ENCODE measurements at regions not wholly inside any gene's neighbourhood (a gene's known extent, or its start where the extent isn't known, plus 50 kb on each side); places are given as distances from the start of the nearest gene placed in this dataset.

GRCh38 chr10:52688899-52689298, 83.7 kb downstream of the MBL2 start:
- DNase-seq, result no peak
- intact Hi-C loops (cut with DNase I, micrococcal nuclease), result no loop called here
- no peak for TF ChIP-seq CTCF (IDR thresholded peaks at IDR 0.05)

GRCh38 chr10:52696232-52696631, 76.4 kb downstream of the MBL2 start:
- Histone ChIP-seq H3K27me3 (ENCODE audit: control insufficient read depth in 1 of 2, insufficient read depth in 2 of 2, low read length in 2 of 2) (no peaks in the 10 kb centered on the region), H3K36me3 (ENCODE audit: insufficient read depth, low read length) (no peaks in the 10 kb centered on the region), H3K9me3 (ENCODE audit: control insufficient read depth in 1 of 2, insufficient read depth in 1 of 2, low read length in 2 of 2) (peaks cover 0 to 9% of the 10 kb centered on the region in 2 experiments), H3K4me3 (ENCODE audit: low read length) (no peak overlapping the region), H3K27ac (ENCODE audit: low read depth in 1 of 2, low read length in 2 of 2) (no peak overlapping the region), H3K4me1 (ENCODE audit: insufficient read depth, low read length) (no peaks in the 10 kb centered on the region)
- Mint-ChIP-seq H3K27me3 (no peaks in the 10 kb centered on the region), H3K4me1 (ENCODE audit: low read depth) (no peaks in the 10 kb centered on the region), H3K4me3 (no peak overlapping the region), H3K27ac (no peak overlapping the region), H3K36me3 (ENCODE audit: low read depth) (no peaks in the 10 kb centered on the region), H3K9me3 (peaks cover 3% of the 10 kb centered on the region)
- DNase-seq, result no peak
- POLR2A ChIA-PET, result no interaction called here
- ATAC-seq (ENCODE audit: poor library complexity), result no peak
- no peak for TF ChIP-seq CTCF (IDR thresholded peaks at IDR 0.05)
- intact Hi-C loops (cut with DNase I, micrococcal nuclease), result no loop called here
- CTCF ChIA-PET, result no interaction called here

More at GRCh38 chr10:52688899-52689298, 83.7 kb downstream of the MBL2 start:
- peaks cover 11% of the 10 kb centered on the region for H3K9me3 Mint-ChIP-seq
- H3K27me3 Mint-ChIP-seq, result no peaks in the 10 kb centered on the region
- no peak overlapping the region for H3K27ac Mint-ChIP-seq
- H3K9me3 ChIP-seq (ENCODE audit: control insufficient read depth in 1 of 2, insufficient read depth in 1 of 2, low read length in 2 of 2), result peaks cover 0 to 8% of the 10 kb centered on the region in 2 experiments
- no peaks in the 10 kb centered on the region for H3K36me3 Mint-ChIP-seq (ENCODE audit: low read depth)
- no peak overlapping the region for H3K4me3 ChIP-seq (ENCODE audit: low read length)
- ChIA-PET CTCF (no interaction called here), POLR2A (no interaction called here)
- no peaks in the 10 kb centered on the region for H3K36me3 ChIP-seq (ENCODE audit: insufficient read depth, low read length)
- ATAC-seq (ENCODE audit: poor library complexity), result no peak
- H3K4me1 ChIP-seq (ENCODE audit: insufficient read depth, low read length), result no peaks in the 10 kb centered on the region
- H3K27me3 ChIP-seq (ENCODE audit: control insufficient read depth in 1 of 2, insufficient read depth in 2 of 2, low read length in 2 of 2), result no peaks in the 10 kb centered on the region
- no peak overlapping the region for H3K27ac ChIP-seq (ENCODE audit: low read depth in 1 of 2, low read length in 2 of 2)
- no peaks in the 10 kb centered on the region for H3K4me1 Mint-ChIP-seq (ENCODE audit: low read depth)
- no peak overlapping the region for H3K4me3 Mint-ChIP-seq

- Mint-ChIP-seq H3K27me3 (no peaks in the 10 kb centered on the region), H3K36me3 (ENCODE audit: low read depth) (no peaks in the 10 kb centered on the region), H3K9me3 (no peaks in the 10 kb centered on the region), H3K4me3 (no peak overlapping the region), H3K27ac (no peak overlapping the region), H3K4me1 (ENCODE audit: low read depth) (no peaks in the 10 kb centered on the region)
- ATAC-seq (ENCODE audit: poor library complexity) (no peak), DNase-seq (no peak)
- Histone ChIP-seq H3K27ac (ENCODE audit: low read depth in 1 of 2, low read length in 2 of 2) (no peak overlapping the region), H3K4me1 (ENCODE audit: insufficient read depth, low read length) (no peaks in the 10 kb centered on the region), H3K27me3 (ENCODE audit: control insufficient read depth in 1 of 2, insufficient read depth in 2 of 2, low read length in 2 of 2) (no peaks in the 10 kb centered on the region), H3K36me3 (ENCODE audit: insufficient read depth, low read length) (no peaks in the 10 kb centered on the region), H3K9me3 (ENCODE audit: control insufficient read depth in 1 of 2, insufficient read depth in 1 of 2, low read length in 2 of 2) (peaks cover 0 to 3% of the 10 kb centered on the region in 2 experiments), H3K4me3 (ENCODE audit: low read length) (no peak overlapping the region)
- TF ChIP-seq CTCF (IDR thresholded peaks at IDR 0.05), result no peak
- intact Hi-C loops (cut with DNase I, micrococcal nuclease), result no loop called here
- ChIA-PET CTCF (no interaction called here), POLR2A (no interaction called here)
Measured at GRCh38 chr10:52701647-52702046, 70.9 kb downstream of the MBL2 start.
